ENCODE measurements at regions not wholly inside any gene's neighbourhood (a gene's known extent, or its start where the extent isn't known, plus 50 kb on each side); places are given as distances from the start of the nearest gene placed in this dataset.
"Not testable (repeated sequence)": the region's sequence is repeated elsewhere in the genome, so short reads cannot be mapped to it uniquely, and the experiment has no call there.

DNA sequence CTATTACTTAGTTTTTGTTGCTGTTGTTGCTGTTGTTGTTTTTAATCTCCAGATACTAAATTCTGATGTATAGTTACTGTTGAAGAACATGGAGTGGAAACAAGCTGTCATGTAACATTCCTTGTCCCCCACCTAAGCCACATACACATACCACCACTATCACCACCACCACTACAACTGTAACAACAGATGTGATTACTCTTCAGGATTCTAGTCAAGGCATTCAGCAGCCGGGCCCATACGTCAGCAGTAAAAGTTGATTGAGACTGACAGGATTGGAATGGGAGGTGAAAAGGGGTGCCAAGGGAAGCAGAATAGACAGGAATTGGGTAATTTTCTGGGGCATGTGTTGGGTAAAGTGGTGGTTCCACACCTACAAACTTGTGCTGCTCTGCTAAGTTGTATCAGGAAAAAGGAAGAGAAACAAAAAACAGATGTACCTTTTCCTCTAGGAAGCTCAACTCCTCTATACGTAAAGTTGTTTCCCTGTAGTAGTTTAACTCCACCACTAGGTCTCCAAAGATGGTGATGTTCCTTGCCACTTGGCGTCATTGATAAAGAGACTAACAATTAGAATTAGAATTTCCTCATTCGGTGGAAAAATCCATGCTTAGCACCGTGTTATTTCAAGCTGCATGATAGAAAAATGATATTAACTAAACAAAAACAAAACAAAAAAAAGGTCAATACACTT lies 138.6 kb downstream of the ARRDC3 start:
- intact Hi-C loops (cut with DNase I), result no loop called here
- H3K27ac ChIP-seq, result no peak overlapping the region
- 92 to 93% methylated on average over 6 of the region's 6 CpGs for WGBS, 2 donors

DNA sequence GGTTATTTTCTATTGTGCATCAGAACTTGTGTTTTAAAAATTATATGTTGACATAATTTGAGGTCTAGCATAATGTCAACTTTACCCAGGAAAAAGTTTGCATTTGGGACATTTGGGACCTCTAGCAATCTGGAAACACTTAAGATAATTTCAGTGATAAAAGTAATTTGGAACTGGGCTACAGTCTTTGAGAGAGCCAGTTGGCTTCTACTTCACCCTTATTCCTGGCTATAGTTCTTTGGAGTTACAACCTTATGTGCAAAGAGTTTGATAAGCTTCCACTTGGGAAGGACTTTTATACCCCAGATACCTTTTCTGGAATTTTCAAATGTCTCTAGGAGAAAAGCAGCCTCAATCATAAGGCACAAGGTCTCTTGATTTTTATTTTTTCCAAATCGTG lies 139.3 kb downstream of the ARRDC3 start:
- Histone ChIP-seq H3K27ac (no peak overlapping the region), H3K4me3 (no peak overlapping the region), H3K27me3 (no peaks in the 10 kb centered on the region), H3K9me3 (peaks cover 0 to 9% (median under 1%) of the 10 kb centered on the region in 4 donors), H3K36me3 (no peaks in the 10 kb centered on the region), H3K4me1 (no peaks in the 10 kb centered on the region)
- DNase-seq, result no peak
- TF ChIP-seq POLR2A (IDR thresholded peaks at IDR 0.05), result no peak
- WGBS, 2 donors, result 92 to 95% methylated on average over 1 of the region's 1 CpG
- intact Hi-C loops (cut with DNase I), result no loop called here

More for the DNA sequence above, 138.6 kb downstream of the ARRDC3 start:
- H3K27me3 ChIP-seq, result no peaks in the 10 kb centered on the region
- no peak overlapping the region for H3K4me3 ChIP-seq
- TF ChIP-seq, protein P1, sequence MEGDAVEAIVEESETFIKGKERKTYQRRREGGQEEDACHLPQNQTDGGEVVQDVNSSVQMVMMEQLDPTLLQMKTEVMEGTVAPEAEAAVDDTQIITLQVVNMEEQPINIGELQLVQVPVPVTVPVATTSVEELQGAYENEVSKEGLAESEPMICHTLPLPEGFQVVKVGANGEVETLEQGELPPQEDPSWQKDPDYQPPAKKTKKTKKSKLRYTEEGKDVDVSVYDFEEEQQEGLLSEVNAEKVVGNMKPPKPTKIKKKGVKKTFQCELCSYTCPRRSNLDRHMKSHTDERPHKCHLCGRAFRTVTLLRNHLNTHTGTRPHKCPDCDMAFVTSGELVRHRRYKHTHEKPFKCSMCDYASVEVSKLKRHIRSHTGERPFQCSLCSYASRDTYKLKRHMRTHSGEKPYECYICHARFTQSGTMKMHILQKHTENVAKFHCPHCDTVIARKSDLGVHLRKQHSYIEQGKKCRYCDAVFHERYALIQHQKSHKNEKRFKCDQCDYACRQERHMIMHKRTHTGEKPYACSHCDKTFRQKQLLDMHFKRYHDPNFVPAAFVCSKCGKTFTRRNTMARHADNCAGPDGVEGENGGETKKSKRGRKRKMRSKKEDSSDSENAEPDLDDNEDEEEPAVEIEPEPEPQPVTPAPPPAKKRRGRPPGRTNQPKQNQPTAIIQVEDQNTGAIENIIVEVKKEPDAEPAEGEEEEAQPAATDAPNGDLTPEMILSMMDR (IDR thresholded peaks at IDR 0.05), result no peak
- TF ChIP-seq POLR2A (IDR thresholded peaks at IDR 0.05) (no peak), POLR2AphosphoS5 (IDR thresholded peaks at IDR 0.05) (no peak), EP300 (IDR thresholded peaks at IDR 0.05) (no peak)
- no peaks in the 10 kb centered on the region for H3K36me3 ChIP-seq
- no peaks in the 10 kb centered on the region for H3K4me1 ChIP-seq
- no peak for DNase-seq
- H3K9me3 ChIP-seq, result peaks cover 0 to 9% (median under 1%) of the 10 kb centered on the region in 4 donors

GRCh38 chr5:91243286-91243685 lies 139.8 kb downstream of the ARRDC3 start:
- Histone ChIP-seq H3K27me3 (no peaks in the 10 kb centered on the region), H3K4me3 (no peak overlapping the region), H3K4me1 (peaks cover 0 to 2% (median under 1%) of the 10 kb centered on the region in 4 donors), H3K27ac (no peak overlapping the region), H3K9me3 (peaks cover 0 to 9% (median under 1%) of the 10 kb centered on the region in 4 donors), H3K36me3 (no peaks in the 10 kb centered on the region)
- intact Hi-C loops (cut with DNase I), result no loop called here
- no peak for DNase-seq
- TF ChIP-seq, protein P1 (IDR thresholded peaks at IDR 0.05), result no peak
- TF ChIP-seq POLR2A (IDR thresholded peaks at IDR 0.05) (no peak), POLR2AphosphoS5 (IDR thresholded peaks at IDR 0.05) (no peak), EP300 (IDR thresholded peaks at IDR 0.05) (no peak)

GRCh38 chr5:91241460-91241859 lies 141.7 kb downstream of the ARRDC3 start:
- DNase-seq; H3K27me3 ChIP-seq; H3K27ac ChIP-seq; H3K36me3 ChIP-seq; H3K4me1 ChIP-seq; intact Hi-C loops (cut with DNase I); H3K4me3 ChIP-seq; H3K9me3 ChIP-seq: not testable (repeated sequence)
- WGBS, 2 donors, result 95 to 96% methylated on average over 4 of the region's 4 CpGs

- Histone ChIP-seq H3K36me3 (no peaks in the 10 kb centered on the region), H3K4me1 (peaks cover 0 to 7% (median 2%) of the 10 kb centered on the region in 4 donors), H3K9me3 (peaks cover 0 to 9% (median under 1%) of the 10 kb centered on the region in 4 donors), H3K27ac (no peak overlapping the region), H3K27me3 (no peaks in the 10 kb centered on the region), H3K4me3 (no peak overlapping the region)
- 93 to 96% methylated on average over 4 of the region's 4 CpGs for WGBS, 2 donors
- intact Hi-C loops (cut with DNase I), result no loop called here
- TF ChIP-seq POLR2AphosphoS5 (IDR thresholded peaks at IDR 0.05) (no peak), POLR2A (IDR thresholded peaks at IDR 0.05) (no peak)
- TF ChIP-seq, protein P1 (IDR thresholded peaks at IDR 0.05), result no peak
- DNase-seq, result no peak
Observed at GRCh38 chr5:91240175-91240574, 142.9 kb downstream of the ARRDC3 start.

DNA sequence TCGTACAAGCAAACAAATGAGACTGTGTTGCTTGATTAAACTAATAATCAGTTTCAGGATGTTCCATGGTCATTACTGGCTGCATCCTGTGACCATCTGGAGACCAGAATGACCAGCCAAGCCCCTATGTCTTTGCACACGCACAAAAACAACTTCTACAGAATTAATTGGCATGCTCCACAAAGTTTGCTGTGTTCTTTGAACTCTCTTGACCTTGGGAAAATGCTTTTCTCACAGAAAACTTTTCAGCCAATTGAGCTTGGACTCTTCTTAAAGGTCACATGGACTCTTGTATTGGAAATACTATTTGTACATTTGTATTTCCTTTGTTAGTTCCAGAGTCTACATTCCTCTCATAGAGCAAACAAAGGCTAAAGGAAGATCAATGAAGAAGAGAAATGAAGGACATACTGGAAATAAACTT lies 147.8 kb downstream of the ARRDC3 start:
- Histone ChIP-seq H3K36me3 (no peaks in the 10 kb centered on the region), H3K9me3 (no peaks in the 10 kb centered on the region), H3K27ac (no peak overlapping the region), H3K27me3 (no peaks in the 10 kb centered on the region), H3K4me1 (peaks cover 0 to 7% (median 6%) of the 10 kb centered on the region in 4 donors), H3K4me3 (no peak overlapping the region)
- intact Hi-C loops (cut with DNase I), result no loop called here
- TF ChIP-seq POLR2A (IDR thresholded peaks at IDR 0.05) (no peak), POLR2AphosphoS5 (IDR thresholded peaks at IDR 0.05) (no peak), EP300 (IDR thresholded peaks at IDR 0.05) (no peak)
- no peak for DNase-seq
- 69 to 90% methylated on average over 2 of the region's 2 CpGs for WGBS, 2 donors
